ENCODE measurements at regions not wholly inside any gene's neighbourhood (a gene's known extent, or its start where the extent isn't known, plus 50 kb on each side); places are given as distances from the start of the nearest gene placed in this dataset.

DNA sequence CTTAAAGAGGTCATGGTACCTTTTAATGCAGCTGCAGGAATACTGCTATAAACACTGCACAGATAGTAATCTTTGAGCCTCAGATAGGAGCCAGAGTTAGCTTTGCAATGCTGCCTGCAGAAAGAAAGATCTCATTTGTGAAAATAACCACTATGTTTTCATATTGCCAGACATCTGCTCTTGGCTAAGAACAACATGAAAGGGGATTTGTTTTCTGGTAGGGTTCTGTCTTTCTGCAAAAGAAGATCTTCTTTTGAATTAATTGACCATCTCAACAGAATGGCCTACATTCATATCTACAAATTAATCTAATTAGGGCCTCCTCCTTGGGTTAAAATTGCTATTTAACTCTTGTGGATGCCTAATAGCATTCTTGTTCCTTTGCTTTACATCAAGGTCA, 177.6 kb upstream of the DPYD start:
- TF ChIP-seq, protein P1, sequence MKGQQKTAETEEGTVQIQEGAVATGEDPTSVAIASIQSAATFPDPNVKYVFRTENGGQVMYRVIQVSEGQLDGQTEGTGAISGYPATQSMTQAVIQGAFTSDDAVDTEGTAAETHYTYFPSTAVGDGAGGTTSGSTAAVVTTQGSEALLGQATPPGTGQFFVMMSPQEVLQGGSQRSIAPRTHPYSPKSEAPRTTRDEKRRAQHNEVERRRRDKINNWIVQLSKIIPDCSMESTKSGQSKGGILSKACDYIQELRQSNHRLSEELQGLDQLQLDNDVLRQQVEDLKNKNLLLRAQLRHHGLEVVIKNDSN (IDR thresholded peaks at IDR 0.05): no peak
- TF ChIP-seq EGR1 (IDR thresholded peaks at IDR 0.05) (no peak), EP300 (IDR thresholded peaks at IDR 0.05; ENCODE audit: borderline replicate concordance) (no peak), YY1 (IDR thresholded peaks at IDR 0.05; ENCODE audit: low read depth) (no peak), TEAD4 (IDR thresholded peaks at IDR 0.05) (no peak), TAF1 (IDR thresholded peaks at IDR 0.05; ENCODE audit: low read depth) (no peak), RAD21 (IDR thresholded peaks at IDR 0.05; ENCODE audit: low read depth) (no peak), CEBPB (IDR thresholded peaks at IDR 0.05) (no peak), FOXM1 (IDR thresholded peaks at IDR 0.05; ENCODE audit: borderline replicate concordance, low read depth) (no peak), TCF12 (IDR thresholded peaks at IDR 0.05; ENCODE audit: low read depth) (no peak), NFIC (IDR thresholded peaks at IDR 0.05) (no peak), CREB1 (IDR thresholded peaks at IDR 0.05; ENCODE audit: low read depth) (no peak), ZBTB7A (IDR thresholded peaks at IDR 0.05; ENCODE audit: low read depth) (no peak)
- TF ChIP-seq, protein P2, sequence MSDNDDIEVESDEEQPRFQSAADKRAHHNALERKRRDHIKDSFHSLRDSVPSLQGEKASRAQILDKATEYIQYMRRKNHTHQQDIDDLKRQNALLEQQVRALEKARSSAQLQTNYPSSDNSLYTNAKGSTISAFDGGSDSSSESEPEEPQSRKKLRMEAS (IDR thresholded peaks at IDR 0.05): no peak
- TF ChIP-seq, protein P3, sequence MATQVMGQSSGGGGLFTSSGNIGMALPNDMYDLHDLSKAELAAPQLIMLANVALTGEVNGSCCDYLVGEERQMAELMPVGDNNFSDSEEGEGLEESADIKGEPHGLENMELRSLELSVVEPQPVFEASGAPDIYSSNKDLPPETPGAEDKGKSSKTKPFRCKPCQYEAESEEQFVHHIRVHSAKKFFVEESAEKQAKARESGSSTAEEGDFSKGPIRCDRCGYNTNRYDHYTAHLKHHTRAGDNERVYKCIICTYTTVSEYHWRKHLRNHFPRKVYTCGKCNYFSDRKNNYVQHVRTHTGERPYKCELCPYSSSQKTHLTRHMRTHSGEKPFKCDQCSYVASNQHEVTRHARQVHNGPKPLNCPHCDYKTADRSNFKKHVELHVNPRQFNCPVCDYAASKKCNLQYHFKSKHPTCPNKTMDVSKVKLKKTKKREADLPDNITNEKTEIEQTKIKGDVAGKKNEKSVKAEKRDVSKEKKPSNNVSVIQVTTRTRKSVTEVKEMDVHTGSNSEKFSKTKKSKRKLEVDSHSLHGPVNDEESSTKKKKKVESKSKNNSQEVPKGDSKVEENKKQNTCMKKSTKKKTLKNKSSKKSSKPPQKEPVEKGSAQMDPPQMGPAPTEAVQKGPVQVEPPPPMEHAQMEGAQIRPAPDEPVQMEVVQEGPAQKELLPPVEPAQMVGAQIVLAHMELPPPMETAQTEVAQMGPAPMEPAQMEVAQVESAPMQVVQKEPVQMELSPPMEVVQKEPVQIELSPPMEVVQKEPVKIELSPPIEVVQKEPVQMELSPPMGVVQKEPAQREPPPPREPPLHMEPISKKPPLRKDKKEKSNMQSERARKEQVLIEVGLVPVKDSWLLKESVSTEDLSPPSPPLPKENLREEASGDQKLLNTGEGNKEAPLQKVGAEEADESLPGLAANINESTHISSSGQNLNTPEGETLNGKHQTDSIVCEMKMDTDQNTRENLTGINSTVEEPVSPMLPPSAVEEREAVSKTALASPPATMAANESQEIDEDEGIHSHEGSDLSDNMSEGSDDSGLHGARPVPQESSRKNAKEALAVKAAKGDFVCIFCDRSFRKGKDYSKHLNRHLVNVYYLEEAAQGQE (IDR thresholded peaks at IDR 0.05; ENCODE audit: low read depth): no peak

DNA sequence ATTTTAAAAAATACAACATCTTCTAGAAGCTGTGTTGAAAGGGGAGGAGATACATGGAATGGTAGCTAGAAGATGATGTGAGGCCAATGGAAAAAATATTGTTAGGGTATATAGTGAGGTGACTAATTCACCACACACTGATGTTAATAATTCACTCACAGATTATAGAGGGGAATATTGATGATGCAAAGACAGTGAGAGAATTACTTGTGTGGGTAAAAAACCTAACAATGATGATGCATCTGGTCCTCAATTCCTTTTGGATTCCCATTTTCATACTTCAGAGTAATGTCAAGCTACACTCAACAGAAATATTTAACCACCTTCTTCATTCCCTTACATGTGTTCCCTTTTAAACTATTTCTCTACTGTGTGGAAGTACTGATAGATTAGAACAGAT, 169.5 kb upstream of the DPYD start:
- TF ChIP-seq TAF1 (IDR thresholded peaks at IDR 0.05; ENCODE audit: low read depth): no peak
- no peak for TF ChIP-seq RAD21 (IDR thresholded peaks at IDR 0.05; ENCODE audit: low read depth)
- no peak for TF ChIP-seq FOXM1 (IDR thresholded peaks at IDR 0.05; ENCODE audit: borderline replicate concordance, low read depth)
- TF ChIP-seq EP300 (IDR thresholded peaks at IDR 0.05; ENCODE audit: borderline replicate concordance): no peak
- TF ChIP-seq TEAD4 (IDR thresholded peaks at IDR 0.05): no peak
- TF ChIP-seq NFIC (IDR thresholded peaks at IDR 0.05): no peak
- TF ChIP-seq TCF12 (IDR thresholded peaks at IDR 0.05; ENCODE audit: low read depth): no peak
- no peak for TF ChIP-seq CEBPB (IDR thresholded peaks at IDR 0.05)
- TF ChIP-seq CREB1 (IDR thresholded peaks at IDR 0.05; ENCODE audit: low read depth): no peak
- TF ChIP-seq ZBTB7A (IDR thresholded peaks at IDR 0.05; ENCODE audit: low read depth): no peak
- TF ChIP-seq, protein P2 (IDR thresholded peaks at IDR 0.05): no peak
- TF ChIP-seq, protein P1 (IDR thresholded peaks at IDR 0.05): no peak
- TF ChIP-seq, protein P3 (IDR thresholded peaks at IDR 0.05; ENCODE audit: low read depth): no peak
- TF ChIP-seq YY1 (IDR thresholded peaks at IDR 0.05; ENCODE audit: low read depth): no peak
- TF ChIP-seq EGR1 (IDR thresholded peaks at IDR 0.05): no peak

DNA sequence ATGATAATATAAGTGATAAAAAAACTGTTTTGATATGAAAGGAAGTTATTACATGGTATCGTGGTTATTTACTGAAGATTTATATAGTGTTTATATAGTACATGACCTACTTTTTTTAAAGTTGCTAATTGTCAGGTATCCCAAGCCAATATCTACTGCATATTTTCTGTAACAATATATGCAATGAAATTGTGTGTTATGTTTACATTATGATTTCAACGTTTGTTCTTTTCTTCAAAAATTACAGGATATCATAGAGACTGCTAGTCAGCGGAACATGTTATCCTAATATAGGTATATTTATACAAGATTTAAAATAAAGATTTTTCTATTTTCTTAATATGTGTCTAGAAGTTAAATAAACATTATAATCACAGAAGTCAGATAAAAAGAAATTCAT, 167.5 kb upstream of the DPYD start:
- TF ChIP-seq TEAD4 (IDR thresholded peaks at IDR 0.05): no peak
- TF ChIP-seq ZBTB7A (IDR thresholded peaks at IDR 0.05; ENCODE audit: low read depth): no peak
- no peak for TF ChIP-seq TAF1 (IDR thresholded peaks at IDR 0.05; ENCODE audit: low read depth)
- no peak for TF ChIP-seq TCF12 (IDR thresholded peaks at IDR 0.05; ENCODE audit: low read depth)
- no peak for TF ChIP-seq CEBPB (IDR thresholded peaks at IDR 0.05)
- TF ChIP-seq CREB1 (IDR thresholded peaks at IDR 0.05; ENCODE audit: low read depth): no peak

DNA sequence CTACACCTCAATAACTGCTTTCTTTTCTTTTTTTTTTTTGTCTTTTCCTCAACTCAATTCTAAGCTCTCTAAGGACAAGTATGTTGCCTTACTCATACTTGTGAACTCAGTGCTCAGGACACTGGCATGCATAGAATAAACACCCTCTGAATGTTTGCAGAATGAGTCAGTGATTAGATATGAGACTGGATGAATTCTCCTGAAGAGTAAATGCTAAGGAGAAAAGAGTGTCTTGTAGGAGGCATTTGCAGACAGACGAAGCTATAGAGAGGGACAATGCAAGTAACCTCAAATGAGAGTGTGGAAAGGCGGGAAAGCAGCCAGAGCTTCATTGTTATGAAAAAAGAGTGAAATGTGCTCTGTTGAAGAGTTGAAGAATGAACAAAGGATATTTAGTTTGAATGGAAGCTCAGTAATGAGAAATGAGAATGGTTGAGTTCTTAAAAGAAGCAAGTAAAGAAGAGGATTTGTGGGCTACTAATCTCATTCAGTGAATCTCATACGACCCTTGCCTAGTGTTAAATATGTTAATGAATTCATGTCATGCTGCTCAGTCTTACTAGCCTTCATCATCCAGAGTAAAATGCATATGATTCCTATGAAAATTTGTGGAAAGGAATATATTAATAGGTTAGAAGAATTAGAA, 166.1 kb upstream of the DPYD start:
- TF ChIP-seq CREB1 (IDR thresholded peaks at IDR 0.05; ENCODE audit: low read depth) (no peak), YY1 (IDR thresholded peaks at IDR 0.05; ENCODE audit: low read depth) (no peak), RAD21 (IDR thresholded peaks at IDR 0.05; ENCODE audit: low read depth) (no peak), NFIC (IDR thresholded peaks at IDR 0.05) (peak; percentile 44; the same call in 1 of the 2 replicates), EP300 (IDR thresholded peaks at IDR 0.05; ENCODE audit: borderline replicate concordance) (peak; percentile 90), CEBPB (IDR thresholded peaks at IDR 0.05) (no peak), TCF12 (IDR thresholded peaks at IDR 0.05; ENCODE audit: low read depth) (peak; percentile 75), ZBTB7A (IDR thresholded peaks at IDR 0.05; ENCODE audit: low read depth) (no peak), EGR1 (IDR thresholded peaks at IDR 0.05) (no peak), TEAD4 (IDR thresholded peaks at IDR 0.05) (peak; percentile 93), TAF1 (IDR thresholded peaks at IDR 0.05; ENCODE audit: low read depth) (no peak), FOXM1 (IDR thresholded peaks at IDR 0.05; ENCODE audit: borderline replicate concordance, low read depth) (peak; percentile 71; the same call in 1 of the 2 replicates)
- TF ChIP-seq, protein P3 (IDR thresholded peaks at IDR 0.05; ENCODE audit: low read depth): no peak
- TF ChIP-seq, protein P2 (IDR thresholded peaks at IDR 0.05): peak; percentile 79
- TF ChIP-seq, protein P1 (IDR thresholded peaks at IDR 0.05): no peak

All from Ishikawa (cell line).